Limb (tissue), 2 donors: ENCODE measurements at regions not wholly inside any gene's neighbourhood (a gene's known extent, or its start where the extent isn't known, plus 50 kb on each side); places are given as distances from the start of the nearest gene placed in this dataset.

ENCODE experiments used
- DNase-seq, 2 donors: peaks; one replicate each; pipeline ENCODE4 v3.0.0-alpha.2; 2016; ENCODE audit errors: extremely low spot score in 2 of 2

- no peak for DNase-seq
These were observed 331.5 kb upstream of the EMCN start for GRCh38 chr4:100849319-100849718.

DNA sequence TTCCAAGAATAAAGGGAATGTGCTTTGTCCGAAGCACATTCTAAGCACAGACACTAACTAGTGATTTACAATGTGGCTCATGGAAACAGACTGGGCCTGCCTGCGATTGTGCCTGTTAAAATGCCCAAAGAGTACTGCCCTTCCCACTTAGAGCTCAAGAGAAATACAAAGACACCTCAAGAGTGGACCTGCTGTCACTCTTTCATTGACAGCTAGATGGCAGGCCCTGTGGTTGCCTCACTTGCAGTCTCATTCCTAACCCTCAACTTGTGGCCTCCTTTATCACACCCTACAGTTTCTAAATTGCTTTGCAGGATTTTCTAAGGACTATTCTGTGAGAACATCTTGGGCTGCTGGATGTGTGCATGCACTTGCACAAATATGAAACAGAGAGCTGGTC, 331.0 kb upstream of the EMCN start:
- DNase-seq: no peak

GRCh38 chr4:100843910-100844309, 326.1 kb upstream of the EMCN start:
- DNase-seq: no peak

DNA sequence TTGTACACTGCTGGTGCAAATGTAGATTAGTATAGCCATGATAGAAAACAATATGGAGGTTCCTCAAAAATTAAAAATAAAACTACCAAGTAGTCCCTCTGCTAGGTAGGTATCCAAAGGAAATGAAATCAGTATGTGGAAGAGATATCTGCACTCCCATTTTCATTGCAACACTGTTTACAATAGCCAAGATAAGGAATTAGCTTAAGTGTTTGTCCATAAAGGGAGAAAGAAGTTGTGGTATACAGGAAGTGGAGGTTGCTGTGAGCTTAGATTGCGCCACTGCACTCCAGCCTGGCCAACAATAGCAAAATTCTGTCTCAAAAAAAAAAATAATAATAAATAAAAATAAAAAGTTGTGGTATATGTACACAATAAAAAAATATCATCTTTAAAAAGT, 325.0 kb upstream of the EMCN start:
- DNase-seq: no peak

DNA sequence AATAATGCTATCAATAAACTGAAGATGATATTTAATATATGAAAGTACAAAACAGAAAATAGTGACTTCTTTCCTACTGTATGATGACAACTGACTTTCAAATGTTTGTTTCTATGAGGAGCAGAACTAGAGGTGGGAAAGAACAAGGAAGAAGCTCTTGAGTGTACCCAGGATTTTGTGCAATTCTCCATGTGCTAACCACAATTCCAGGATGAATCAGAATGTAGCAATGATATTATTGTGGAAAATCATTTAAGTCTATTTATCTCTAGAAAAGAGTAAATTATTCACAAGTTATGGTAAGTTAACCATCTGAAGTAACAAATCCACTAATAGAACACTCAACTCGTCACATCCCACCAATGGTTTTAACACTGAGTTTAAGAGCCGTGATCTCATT, 324.1 kb upstream of the EMCN start:
- no peak for DNase-seq

DNA sequence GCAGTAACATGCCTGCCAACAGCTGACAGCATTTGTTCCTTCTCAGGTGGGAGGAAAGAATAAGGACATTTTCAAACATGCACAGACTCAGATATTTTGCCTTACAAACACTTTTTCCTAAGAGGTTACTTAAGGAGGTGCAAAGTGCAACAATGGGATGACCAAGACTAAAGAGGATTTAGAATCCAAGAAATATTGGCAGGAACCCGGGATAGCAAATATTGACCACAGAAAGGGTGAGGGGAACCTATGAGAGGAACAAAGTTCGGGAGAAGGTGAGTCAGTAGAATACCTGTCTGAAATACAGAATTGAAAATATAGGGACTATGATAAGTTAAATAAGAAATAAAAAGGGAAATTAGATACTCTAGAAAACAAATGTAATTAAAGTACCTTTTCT, 321.9 kb upstream of the EMCN start:
- DNase-seq: no peak

DNA sequence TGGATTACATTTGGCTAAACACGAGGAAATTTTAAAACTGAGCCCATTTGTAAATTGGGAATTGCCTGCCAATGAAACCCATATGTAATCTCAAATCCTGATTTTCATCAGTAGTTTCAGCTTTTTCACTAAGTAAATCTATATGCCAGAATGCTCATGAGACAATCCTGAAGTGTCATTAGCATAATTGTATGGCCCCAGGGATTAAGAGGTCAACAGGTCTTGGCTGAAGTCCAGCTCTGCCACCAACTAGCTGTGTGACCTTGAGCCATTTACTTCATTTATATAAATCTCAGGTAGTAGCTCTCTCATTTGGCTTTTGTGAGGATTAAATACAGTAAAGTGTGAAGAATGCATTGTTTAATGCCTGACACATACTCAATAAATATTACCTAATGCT, 320.5 kb upstream of the EMCN start:
- DNase-seq: no peak

- DNase-seq: no peak
These were observed 319.1 kb upstream of the EMCN start for GRCh38 chr4:100836929-100837328.

DNA sequence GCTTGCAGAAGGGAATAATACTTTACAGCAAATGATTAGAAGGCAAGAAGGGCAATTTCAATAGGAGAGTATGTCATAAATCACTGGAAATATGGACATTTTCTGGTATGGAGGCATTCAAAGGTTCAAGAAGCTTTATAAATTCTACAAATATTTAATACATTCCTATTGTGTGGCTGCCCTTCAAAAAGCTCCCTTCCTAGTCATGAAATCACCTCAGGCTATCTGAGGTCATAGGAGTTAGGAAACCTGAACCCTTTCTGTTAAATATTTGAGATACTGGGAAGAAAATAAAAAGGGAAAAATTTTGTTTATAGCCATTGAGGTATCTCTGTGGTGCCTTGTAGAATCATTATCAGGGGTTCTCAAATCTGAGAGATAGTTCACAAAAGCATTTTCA, 316.8 kb upstream of the EMCN start:
- DNase-seq: no peak

GRCh38 chr4:100833906-100834305, 316.1 kb upstream of the EMCN start:
- peak in 1 of 2 donors; percentile 24 for DNase-seq

DNA sequence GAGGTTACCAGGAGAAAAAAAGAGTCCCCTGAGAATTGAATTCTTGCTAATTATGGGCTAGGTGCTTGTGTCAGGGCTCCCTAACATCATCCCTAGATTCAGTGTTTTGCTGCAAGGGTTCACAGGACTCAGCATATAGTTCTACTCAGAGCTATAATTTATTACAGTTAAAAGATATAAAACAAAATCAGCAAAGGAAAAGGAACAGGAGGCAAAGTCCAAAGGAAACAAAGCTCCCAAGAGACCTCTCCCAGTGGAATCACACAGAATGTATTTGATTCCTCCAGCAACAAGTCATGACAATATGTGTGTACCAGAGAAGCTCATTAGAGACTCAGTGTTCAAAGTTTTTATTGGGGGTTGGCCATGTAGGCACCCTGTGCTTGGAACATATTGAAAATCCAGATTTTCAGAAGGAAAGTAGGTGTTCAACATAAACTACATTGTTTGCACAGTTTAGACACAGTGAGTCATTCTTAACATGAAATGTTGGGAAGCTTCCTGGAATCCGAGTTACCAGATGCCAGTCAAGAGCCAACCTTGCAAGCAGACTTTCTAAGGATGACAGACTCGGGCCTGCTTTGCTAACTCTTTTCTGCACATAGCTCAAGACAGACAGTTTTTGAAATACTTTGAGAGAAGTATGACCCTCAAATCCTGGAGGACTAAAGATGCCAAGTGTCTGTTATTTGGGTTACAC, 311.3 kb upstream of the EMCN start:
- DNase-seq: no peak

DNA sequence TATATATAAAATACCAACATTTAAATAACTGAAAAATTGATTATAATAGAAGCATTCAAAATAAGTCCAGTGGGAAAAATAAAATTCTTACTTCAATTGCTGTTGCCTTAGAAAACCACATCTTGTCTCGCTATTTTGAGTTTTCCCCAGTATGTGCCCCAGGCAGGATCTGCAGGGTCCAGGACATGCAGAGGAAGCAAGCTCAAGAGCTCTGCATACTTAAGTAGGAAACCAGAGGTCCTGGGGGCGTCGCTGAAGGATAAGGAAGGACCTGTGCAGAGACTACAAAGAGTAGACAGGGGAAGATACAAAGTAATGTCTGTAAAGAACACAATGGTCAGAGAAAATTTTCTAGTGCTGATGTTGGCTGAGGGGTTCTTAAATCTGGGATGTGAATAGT, 310.5 kb upstream of the EMCN start:
- DNase-seq: no peak

DNA sequence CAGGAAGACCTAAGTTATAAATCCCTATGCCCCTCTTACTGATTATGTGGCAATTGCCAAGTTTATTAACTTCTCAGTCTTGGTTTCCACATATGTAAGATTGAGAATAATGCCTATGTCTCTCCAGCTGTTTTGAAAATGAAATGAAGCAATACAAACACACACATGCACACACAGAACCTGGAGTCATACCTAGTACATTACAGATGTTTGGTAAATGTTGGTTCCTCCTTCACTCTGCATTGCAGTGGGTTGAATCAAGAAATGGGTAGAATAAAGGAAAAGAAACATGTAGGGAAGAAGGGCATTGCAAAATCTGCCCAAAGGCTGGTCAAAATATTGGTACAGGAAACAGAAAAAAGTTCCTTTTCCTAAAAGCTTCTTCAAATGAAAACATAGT, 309.9 kb upstream of the EMCN start:
- no peak for DNase-seq

DNA sequence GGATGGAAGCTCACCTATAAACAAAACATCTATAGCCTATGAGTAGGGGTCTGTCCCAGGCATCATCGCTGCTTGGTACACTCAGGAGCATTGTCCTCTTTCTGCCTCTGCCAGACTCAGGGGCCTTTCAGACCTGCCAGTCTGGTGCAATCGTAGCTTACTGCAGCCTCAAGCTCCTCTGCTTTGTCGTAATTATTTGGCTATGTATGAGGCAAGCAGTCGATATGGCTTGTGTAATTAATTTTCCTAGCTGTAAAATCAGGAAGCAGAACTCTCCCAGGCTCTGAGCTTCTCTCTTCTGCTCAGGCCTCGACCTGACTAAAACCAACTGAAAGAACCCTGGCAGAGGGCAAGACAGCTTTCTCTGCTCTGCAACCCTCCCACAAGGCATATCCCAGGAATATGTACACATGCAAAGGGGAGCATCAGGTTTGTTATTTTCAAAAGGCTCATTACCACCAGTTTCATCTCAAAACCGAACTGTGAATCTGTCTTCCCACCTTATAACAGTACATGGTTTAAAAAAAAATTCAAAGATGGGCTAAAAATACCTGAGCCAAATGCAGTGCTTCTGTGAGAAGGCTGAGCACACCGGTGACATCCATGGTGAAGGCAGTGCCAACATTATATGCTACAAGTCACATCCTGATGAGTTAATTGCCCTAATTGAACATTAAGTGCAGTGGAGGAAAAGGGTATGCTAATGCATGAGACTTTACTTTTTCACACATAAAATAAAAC, 309.2 kb upstream of the EMCN start:
- DNase-seq: no peak

DNA sequence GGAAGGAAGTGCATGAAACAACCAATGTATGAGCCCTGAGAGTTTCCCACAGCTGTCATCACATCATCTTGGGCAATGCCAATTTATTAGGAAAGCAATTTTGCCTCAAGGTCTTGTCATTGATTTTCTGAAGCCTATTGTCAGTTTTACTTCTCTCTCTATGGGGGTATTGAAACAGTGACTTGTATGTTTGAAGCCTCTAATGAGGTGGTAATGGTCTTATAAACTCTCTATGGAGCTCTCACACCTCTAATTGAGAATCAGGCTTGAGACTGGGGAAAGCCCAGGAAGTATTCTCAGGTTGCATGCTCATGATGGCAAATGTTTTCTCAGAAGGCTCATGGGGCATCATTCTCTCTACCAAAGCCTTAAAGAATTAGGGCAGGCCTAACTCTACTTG, 308.2 kb upstream of the EMCN start:
- no peak for DNase-seq

DNA sequence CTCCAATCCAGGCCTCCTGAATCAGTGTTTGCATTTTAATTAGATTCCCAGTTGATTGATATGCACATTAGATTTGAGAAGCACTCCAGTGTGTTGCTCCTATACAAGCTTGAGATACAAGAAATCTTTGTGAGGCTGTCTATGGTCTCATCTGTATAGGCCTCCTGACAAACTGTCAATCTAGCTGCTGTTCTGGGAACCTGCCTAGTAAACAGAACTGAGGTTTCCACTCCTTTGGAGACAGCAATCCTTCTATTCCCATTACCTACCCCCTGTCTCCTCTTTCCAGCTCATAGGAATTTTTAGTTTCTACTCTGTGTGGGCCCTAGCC, 306.1 kb upstream of the EMCN start:
- no peak for DNase-seq

- DNase-seq: no peak
These were observed 305.5 kb upstream of the EMCN start for GRCh38 chr4:100823066-100823992.

- DNase-seq: no peak
These were observed 302.4 kb upstream of the EMCN start for GRCh38 chr4:100820249-100820648.

- DNase-seq: no peak
These were observed 301.7 kb upstream of the EMCN start for GRCh38 chr4:100819505-100819904.

GRCh38 chr4:100816436-100817045, 298.7 kb upstream of the EMCN start:
- DNase-seq: no peak

DNA sequence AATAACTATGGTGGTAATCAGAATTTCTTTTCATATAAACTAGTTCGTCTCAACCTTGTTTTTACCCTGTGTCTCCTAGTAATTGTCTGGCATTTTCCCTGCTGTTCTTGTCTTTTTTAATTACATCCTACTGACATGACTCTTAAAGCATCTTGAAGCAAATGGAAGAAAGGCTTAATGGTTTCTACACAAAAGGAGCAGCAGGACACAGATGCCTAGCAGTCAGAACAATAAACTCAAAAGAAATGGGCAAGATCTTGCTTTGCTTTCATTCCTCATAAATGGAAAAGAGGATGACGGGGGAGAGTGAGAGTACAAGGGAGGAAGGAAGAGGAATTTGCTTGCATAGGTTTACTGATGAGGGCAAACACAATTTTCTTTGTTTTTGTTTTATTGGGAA, 293.2 kb upstream of the EMCN start:
- no peak for DNase-seq

DNA sequence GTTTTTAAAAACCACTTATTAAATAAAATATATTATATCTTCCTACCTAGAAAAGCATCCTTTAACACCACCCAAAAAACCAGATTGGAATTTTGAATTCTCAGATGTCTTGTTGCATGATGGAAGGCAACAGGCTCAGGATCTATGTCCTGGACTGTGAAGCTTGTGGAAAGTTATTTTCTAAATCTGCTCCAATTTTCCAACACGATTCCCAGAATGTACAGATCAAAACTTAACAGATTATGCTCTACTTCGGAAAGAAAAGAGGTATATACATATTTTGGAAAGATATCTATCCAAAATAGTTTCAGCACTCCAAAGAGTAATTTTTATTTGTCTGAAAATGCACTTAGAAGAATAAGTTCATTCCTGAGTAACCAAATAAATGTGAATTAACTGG, 291.7 kb upstream of the EMCN start:
- no peak for DNase-seq
